Progenitor cell of endocrine pancreas (in vitro differentiated cells): ENCODE measurements at regions not wholly inside any gene's neighbourhood (a gene's known extent, or its start where the extent isn't known, plus 50 kb on each side); places are given as distances from the start of the nearest gene placed in this dataset.

Experiments
- DNase-seq: peaks from one replicate; pipeline ENCODE4 v3.0.0; 2021; ENCODE audit warnings: low spot score; ENCODE audit not compliant: unreplicated experiment
- H3K27ac Mint-ChIP-seq: 2 replicates; pipeline ENCODE4 v1.8.0; 2021; ENCODE audit warnings: mild to moderate bottlenecking, moderate library complexity, mixed read lengths
- H3K27me3 Mint-ChIP-seq: 2 replicates; pipeline ENCODE4 v1.8.0; 2021; ENCODE audit warnings: mixed read lengths
- H3K36me3 Mint-ChIP-seq: 2 replicates; pipeline ENCODE4 v1.8.0; 2022; ENCODE audit warnings: mixed read lengths; ENCODE audit not compliant: insufficient read depth
- H3K4me1 Mint-ChIP-seq: 2 replicates; pipeline ENCODE4 v1.8.0; 2021; ENCODE audit warnings: low read depth, mixed read lengths
- H3K4me3 Mint-ChIP-seq: 2 replicates; pipeline ENCODE4 v1.8.0; 2021; ENCODE audit warnings: low read depth, mild to moderate bottlenecking, moderate library complexity, mixed read lengths
- H3K9me3 Mint-ChIP-seq: 2 replicates; pipeline ENCODE4 v1.8.0; 2021; ENCODE audit warnings: low read depth, mixed read lengths
- TF ChIP-seq, protein P1 (sequence below): fragments of 200-600 bp; sonication (generic); IDR thresholded peaks from one replicate; pipeline ENCODE4 v1.5.0; 2021; ENCODE audit warnings: antibody characterized with exemption, mild to moderate bottlenecking; ENCODE audit not compliant: unreplicated experiment

DNA sequence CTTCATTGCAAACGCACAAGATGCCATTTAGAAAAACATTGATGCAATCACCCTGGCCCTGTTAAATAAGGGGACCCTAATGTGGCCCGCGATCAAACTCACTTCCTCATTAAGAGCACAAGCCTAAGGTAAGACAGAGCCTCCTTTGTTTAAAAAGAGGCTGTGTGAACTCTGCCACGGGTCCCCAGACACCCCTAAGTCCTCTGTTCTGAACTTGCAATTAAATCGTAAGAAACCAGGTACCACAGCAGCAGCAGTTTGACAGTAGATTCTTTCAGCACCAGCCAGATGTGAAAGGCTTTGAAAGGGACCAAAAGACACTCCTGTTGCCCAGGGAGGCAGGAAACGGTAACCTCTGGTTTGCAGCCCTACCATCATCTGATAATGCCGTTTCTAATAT, 346.3 kb downstream of the TMEM167A start:
- Mint-ChIP-seq H3K4me3 (peak overlapping the region; percentile 13), H3K9me3 (peaks cover 7% of the 10 kb centered on the region), H3K36me3 (peaks cover 2% of the 10 kb centered on the region), H3K27ac (peak overlapping the region; percentile 84), H3K4me1 (peaks cover 17% of the 10 kb centered on the region), H3K27me3 (no peaks in the 10 kb centered on the region)
- no peak for DNase-seq
- TF ChIP-seq, protein P1, sequence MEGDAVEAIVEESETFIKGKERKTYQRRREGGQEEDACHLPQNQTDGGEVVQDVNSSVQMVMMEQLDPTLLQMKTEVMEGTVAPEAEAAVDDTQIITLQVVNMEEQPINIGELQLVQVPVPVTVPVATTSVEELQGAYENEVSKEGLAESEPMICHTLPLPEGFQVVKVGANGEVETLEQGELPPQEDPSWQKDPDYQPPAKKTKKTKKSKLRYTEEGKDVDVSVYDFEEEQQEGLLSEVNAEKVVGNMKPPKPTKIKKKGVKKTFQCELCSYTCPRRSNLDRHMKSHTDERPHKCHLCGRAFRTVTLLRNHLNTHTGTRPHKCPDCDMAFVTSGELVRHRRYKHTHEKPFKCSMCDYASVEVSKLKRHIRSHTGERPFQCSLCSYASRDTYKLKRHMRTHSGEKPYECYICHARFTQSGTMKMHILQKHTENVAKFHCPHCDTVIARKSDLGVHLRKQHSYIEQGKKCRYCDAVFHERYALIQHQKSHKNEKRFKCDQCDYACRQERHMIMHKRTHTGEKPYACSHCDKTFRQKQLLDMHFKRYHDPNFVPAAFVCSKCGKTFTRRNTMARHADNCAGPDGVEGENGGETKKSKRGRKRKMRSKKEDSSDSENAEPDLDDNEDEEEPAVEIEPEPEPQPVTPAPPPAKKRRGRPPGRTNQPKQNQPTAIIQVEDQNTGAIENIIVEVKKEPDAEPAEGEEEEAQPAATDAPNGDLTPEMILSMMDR = no peak

- no peaks in the 10 kb centered on the region for H3K27me3 Mint-ChIP-seq
- H3K4me1 Mint-ChIP-seq = peaks cover 16% of the 10 kb centered on the region
- TF ChIP-seq, protein P1 = no peak
- H3K9me3 Mint-ChIP-seq = peaks cover 10% of the 10 kb centered on the region
- no peak overlapping the region for H3K27ac Mint-ChIP-seq
- no peak overlapping the region for H3K4me3 Mint-ChIP-seq
- peaks cover 2% of the 10 kb centered on the region for H3K36me3 Mint-ChIP-seq
- DNase-seq = no peak
These were observed 348.1 kb downstream of the TMEM167A start for GRCh38 chr5:82728926-82729702.

DNA sequence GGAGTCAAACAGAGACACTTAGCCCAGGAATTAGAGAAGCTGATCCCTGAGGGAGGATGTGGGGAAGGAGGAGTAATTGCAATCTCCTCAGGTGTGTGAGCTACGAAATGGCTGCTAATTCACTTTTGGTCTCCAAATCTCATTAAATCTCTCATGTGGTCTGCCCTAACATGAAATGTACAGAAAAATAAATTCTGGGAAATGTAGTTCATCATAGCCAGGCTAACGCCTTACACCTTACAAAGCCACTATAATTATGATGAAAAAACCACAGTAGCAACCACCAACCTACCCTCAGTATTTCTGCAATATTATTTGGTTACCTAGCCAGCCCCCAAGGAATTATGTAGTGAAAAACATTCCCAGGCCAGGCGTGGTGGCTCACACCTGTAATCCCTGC, 354.0 kb downstream of the TMEM167A start:
- Mint-ChIP-seq H3K9me3 (peaks cover 16% of the 10 kb centered on the region), H3K36me3 (peaks cover 2% of the 10 kb centered on the region), H3K27ac (no peak overlapping the region), H3K4me1 (peaks cover 2% of the 10 kb centered on the region), H3K4me3 (no peak overlapping the region), H3K27me3 (no peaks in the 10 kb centered on the region)
- DNase-seq = no peak
- TF ChIP-seq, protein P1 = no peak

GRCh38 chr5:82721087-82721410, 356.1 kb downstream of the TMEM167A start:
- TF ChIP-seq, protein P1 = no peak
- DNase-seq = no peak
- Mint-ChIP-seq H3K36me3 (no peaks in the 10 kb centered on the region), H3K27me3 (no peaks in the 10 kb centered on the region), H3K4me3 (no peak overlapping the region), H3K4me1 (peaks cover 2% of the 10 kb centered on the region), H3K9me3 (peaks cover 10% of the 10 kb centered on the region), H3K27ac (no peak overlapping the region)

GRCh38 chr5:82720213-82721086, 356.7 kb downstream of the TMEM167A start:
- DNase-seq = no peak
- no peak overlapping the region for H3K4me3 Mint-ChIP-seq
- TF ChIP-seq, protein P1 = no peak
- no peaks in the 10 kb centered on the region for H3K27me3 Mint-ChIP-seq
- H3K4me1 Mint-ChIP-seq = peaks cover 2% of the 10 kb centered on the region
- H3K27ac Mint-ChIP-seq = no peak overlapping the region
- H3K36me3 Mint-ChIP-seq = no peaks in the 10 kb centered on the region
- peaks cover 10% of the 10 kb centered on the region for H3K9me3 Mint-ChIP-seq
